Ovary (tissue), 3 donors: ENCODE measurements at regions not wholly inside any gene's neighbourhood (a gene's known extent, or its start where the extent isn't known, plus 50 kb on each side); places are given as distances from the start of the nearest gene placed in this dataset.

ENCODE experiments used
- CTCF ChIP-seq, 3 donors: fragments of 450-650 bp in 2 of 3; fragments of 200-600 bp in 1 of 3; IDR thresholded peaks; one replicate each; pipeline versions ENCODE4 v1.5.1 to v1.8.0; 2016 to 2022; ENCODE audit warnings: antibody characterized with exemption in 3 of 3, mild to moderate bottlenecking in 1 of 3
- EP300 ChIP-seq: sonication (generic); formaldehyde crosslinking; IDR thresholded peaks from one replicate; pipeline ENCODE4 v1.6.1; 2017; ENCODE audit warnings: antibody characterized with exemption
- POLR2A ChIP-seq: fragments of 450-650 bp; IDR thresholded peaks from one replicate; pipeline ENCODE4 v1.6.1; 2017; ENCODE audit warnings: antibody characterized with exemption, mild to moderate bottlenecking, moderate library complexity
- donor health status: DM: no; HTN: no; CAD: no.

- no peak for TF ChIP-seq POLR2A
- TF ChIP-seq CTCF (IDR thresholded peaks at IDR 0.05) = no peak
- TF ChIP-seq EP300 = no peak
These were observed 1029.8 kb upstream of the TMEM132C start for GRCh38 chr12:127237151-127237550.
